ENCODE measurements at regions not wholly inside any gene's neighbourhood (a gene's known extent, or its start where the extent isn't known, plus 50 kb on each side); places are given as distances from the start of the nearest gene placed in this dataset.

DNA sequence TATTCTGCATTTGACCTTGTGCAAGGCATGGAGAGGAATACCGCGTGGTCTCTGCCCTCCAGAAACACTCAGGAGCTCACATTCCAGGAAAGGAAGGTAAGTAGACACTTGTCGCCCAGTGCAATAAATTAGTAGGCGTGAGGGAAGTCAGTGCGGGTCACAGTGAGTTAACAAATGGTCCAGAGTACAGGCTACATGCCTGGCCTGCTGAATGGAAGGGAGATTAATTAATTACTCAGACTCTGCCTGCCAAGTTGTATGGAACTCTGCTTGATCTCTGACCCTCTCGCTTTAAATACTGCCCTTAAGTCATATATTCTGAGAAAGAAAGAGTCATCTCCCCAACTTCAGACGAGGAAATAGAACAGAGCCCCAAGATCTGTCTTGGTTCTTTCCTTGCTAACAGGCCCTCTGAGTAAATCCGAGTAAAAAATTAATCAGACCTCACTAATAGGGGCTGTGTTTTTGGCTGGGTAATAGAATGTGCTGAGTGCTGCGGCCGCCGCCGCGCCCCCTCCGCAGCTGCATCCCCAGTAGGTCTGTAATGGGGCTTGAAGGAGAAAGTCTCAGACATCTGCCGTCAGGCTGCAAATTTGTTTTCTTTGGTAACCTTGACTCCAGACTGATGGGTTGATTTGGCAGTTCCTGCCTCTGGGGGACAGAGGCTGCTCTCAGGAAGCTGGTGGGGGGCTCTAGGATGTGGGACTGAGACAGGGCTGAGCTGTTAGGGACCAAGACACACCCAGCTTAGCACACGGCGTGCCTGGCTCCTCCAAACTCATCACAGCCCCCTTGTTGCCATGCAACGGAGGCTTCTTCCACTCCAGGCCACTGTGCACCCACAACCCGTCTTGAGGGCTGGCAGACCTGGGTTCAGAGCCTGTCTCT is 144.4 kb downstream of the NSG2 start:
- in situ Hi-C loops (cut with MboI; ENCODE audit: low pct_unique_long_range_greater_than_20kb, low sequenced_read_pairs, unreplicated experiment): no loop called here
- no peak for DNase-seq (ENCODE audit: low spot score)
- TF ChIP-seq, protein P1, sequence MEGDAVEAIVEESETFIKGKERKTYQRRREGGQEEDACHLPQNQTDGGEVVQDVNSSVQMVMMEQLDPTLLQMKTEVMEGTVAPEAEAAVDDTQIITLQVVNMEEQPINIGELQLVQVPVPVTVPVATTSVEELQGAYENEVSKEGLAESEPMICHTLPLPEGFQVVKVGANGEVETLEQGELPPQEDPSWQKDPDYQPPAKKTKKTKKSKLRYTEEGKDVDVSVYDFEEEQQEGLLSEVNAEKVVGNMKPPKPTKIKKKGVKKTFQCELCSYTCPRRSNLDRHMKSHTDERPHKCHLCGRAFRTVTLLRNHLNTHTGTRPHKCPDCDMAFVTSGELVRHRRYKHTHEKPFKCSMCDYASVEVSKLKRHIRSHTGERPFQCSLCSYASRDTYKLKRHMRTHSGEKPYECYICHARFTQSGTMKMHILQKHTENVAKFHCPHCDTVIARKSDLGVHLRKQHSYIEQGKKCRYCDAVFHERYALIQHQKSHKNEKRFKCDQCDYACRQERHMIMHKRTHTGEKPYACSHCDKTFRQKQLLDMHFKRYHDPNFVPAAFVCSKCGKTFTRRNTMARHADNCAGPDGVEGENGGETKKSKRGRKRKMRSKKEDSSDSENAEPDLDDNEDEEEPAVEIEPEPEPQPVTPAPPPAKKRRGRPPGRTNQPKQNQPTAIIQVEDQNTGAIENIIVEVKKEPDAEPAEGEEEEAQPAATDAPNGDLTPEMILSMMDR (IDR thresholded peaks at IDR 0.05; ENCODE audit: extremely low read depth, insufficient read depth, missing control alignments): no peak

GRCh38 chr5:174191076-174191475 is 145.6 kb downstream of the NSG2 start:
- in situ Hi-C loops (cut with MboI; ENCODE audit: low pct_unique_long_range_greater_than_20kb, low sequenced_read_pairs, unreplicated experiment): no loop called here
- TF ChIP-seq, protein P1 (IDR thresholded peaks at IDR 0.05; ENCODE audit: extremely low read depth, insufficient read depth, missing control alignments): no peak
- DNase-seq (ENCODE audit: low spot score): no peak

DNA sequence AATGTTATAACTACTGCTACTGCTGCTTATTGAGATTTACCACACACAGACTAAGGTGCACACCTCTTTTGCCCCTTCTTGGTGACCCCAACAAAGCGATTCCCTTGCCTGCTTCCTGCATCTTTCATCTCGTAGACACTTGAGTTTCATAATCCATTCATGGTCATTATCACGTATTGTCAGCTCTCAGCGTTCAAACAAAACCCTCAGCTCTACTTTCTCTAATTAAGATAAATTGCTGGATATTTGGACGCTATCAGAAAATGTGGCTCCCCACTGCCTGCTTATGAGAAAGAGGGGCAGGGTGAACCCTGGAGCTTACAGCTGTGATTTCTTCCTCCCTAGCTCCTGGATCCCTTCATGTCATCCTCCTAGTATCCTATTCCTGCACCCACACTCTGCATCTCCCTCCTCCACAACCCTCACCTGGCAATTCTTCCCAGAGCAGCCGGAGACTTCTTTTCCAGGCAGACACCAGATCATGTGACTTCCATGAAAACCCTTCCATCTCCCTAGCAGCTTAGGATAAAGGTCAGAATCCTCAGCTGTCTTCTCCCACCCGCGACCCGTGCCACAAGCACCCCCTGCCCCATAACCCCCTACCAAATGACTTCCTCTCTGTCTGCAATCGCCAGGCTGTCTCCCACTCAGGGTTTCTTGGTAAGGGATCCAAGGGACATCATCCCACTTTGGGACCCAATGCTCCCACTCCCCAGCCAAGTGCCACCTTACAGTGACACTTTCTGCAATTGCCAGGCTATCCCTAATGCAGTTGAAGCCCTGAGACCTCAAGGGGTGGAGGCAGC is 146.5 kb downstream of the NSG2 start:
- DNase-seq (ENCODE audit: low spot score): no peak
- TF ChIP-seq, protein P1 (IDR thresholded peaks at IDR 0.05; ENCODE audit: extremely low read depth, insufficient read depth, missing control alignments): no peak
- in situ Hi-C loops (cut with MboI; ENCODE audit: low pct_unique_long_range_greater_than_20kb, low sequenced_read_pairs, unreplicated experiment): no loop called here

DNA sequence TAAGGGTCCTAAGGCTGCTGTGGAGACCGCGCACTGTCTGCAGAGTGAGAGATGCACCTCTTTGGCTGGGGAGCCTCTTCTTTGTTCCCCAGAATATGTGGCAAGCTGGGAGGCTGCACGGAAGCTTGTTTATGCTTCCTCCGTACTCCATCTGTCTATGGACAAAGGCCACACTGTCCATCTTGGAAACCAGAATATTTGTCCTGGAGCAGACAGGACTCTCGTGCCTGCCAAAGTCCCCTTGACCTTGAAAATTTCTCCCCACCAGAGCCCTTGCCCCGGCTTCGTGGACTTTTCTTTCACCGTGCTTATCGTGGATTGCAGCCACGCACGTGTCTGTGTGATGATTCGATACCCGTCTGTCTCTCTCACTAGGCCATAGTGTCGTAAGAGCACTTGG is 147.4 kb downstream of the NSG2 start:
- in situ Hi-C loops (cut with MboI; ENCODE audit: low pct_unique_long_range_greater_than_20kb, low sequenced_read_pairs, unreplicated experiment): no loop called here
- DNase-seq (ENCODE audit: low spot score): no peak
- TF ChIP-seq, protein P1 (IDR thresholded peaks at IDR 0.05; ENCODE audit: extremely low read depth, insufficient read depth, missing control alignments): no peak

DNA sequence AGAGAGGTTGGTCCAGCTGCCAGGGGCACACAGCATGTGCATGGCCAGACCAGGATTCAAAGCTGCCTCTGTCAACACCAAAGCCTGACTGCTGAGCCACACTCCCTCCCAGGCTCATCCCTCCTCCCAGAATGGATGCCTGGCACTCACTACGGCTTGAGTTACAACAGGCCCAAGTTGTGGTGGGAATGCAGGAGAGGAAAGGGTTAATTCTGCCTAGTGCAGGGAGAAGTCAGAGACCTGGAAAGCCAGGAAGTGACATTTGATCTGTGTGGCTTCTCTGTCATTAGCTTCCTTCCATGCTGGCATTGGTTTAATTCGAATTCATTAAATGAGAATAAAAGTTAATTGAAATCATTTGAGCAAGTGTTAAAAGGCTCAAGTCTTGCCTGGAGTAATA is 150.0 kb downstream of the NSG2 start:
- DNase-seq (ENCODE audit: low spot score): no peak
- in situ Hi-C loops (cut with MboI; ENCODE audit: low pct_unique_long_range_greater_than_20kb, low sequenced_read_pairs, unreplicated experiment): no loop called here
- TF ChIP-seq, protein P1 (IDR thresholded peaks at IDR 0.05; ENCODE audit: extremely low read depth, insufficient read depth, missing control alignments): no peak

DNA sequence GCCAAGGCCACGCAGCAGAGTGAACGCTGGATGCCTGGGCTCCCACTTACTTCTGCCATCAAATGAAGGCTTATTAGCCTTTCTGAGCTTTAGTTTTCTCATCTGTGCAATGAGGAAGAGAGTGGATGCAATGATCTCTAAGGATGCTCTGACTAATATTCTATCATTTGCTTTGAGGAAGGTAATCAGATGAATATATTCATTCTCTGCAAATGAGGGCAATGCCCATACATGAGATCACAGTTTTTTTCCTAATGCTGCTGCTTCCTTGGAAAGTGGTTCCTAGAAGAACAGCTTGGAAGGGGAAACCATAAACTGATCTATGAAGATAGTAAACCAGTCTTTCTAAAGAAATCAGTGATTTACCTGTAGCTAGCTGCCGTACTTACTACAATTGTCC is 152.4 kb downstream of the NSG2 start:
- in situ Hi-C loops (cut with MboI; ENCODE audit: low pct_unique_long_range_greater_than_20kb, low sequenced_read_pairs, unreplicated experiment): no loop called here
- DNase-seq (ENCODE audit: low spot score): no peak
- TF ChIP-seq, protein P1 (IDR thresholded peaks at IDR 0.05; ENCODE audit: extremely low read depth, insufficient read depth, missing control alignments): no peak
